NCI-H2227 (cell line): ENCODE measurements at regions not wholly inside any gene's neighbourhood (a gene's known extent, or its start where the extent isn't known, plus 50 kb on each side); places are given as distances from the start of the nearest gene placed in this dataset.

Experiments
- DNase-seq: peaks from one replicate; lab custom pipeline; 2025; ENCODE audit not compliant: unreplicated experiment; lab: John Stamatoyannopoulos, UW

DNA sequence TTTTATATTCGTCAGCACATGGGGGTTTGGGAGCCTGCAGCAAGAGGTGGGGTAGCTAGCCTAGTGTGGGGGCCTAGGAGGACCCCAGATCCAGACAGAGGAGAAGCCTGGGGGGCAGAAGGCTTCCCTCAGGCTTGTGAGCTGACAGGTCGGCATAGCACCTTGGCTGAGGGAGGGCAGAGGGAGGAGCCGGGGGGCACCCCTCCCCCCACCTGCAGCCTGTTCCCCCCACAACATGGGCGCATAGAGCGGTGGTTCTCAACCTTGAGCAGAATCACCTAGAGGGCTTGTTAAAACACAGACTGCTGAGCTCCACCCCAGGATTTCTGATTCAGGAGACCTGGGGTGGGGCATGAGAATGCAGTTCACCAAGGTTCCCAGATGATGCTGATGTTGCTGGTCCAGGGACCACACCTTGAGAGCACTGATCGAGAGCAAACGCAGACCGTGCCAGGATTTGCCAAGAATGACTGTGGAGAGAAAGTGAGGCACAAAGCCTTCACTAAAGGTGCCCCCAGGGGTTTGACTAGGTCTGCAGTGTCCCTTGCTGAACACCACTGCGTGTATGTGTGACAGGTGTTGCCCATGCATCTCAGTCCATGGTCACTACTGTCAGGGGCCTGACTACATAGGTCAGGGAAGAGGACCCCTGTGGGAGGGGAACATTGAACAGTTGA lies 163.3 kb downstream of the MACROH2A1 start:
- DNase-seq, result no peak

DNA sequence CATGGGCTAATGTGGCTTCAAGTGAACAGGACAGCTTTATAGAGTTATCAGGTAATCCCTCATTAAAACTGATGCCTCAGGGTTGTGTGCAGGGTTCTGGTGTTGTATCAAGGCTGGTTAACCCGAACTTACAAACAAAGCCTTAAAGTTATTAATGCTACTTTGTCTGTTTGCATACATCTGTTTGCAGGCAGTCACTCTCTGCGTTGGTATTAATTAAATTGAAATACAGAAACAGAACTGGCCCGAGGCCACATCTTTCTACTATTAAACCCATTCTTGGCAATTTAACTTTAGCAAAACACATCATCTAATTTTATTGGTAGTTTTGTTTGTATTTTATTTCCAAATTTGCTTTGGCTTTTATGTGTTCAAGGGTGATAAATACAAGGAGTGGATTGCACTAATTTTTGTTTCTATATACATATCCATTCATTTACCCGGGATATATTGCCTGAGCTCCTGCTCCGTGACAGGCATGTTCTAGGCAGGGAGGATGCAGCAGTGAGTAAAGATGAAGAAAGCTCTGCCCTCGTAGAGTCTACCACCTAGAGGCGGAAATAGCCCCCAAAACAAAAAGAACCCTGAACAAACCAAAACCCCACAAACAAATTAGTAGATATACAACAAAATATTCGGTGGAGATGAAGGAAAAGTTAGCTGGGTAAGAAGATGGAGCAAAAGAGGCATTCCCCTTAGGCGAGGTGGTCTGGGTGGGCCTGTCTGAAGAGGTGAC lies 164.2 kb downstream of the MACROH2A1 start:
- no peak for DNase-seq

DNA sequence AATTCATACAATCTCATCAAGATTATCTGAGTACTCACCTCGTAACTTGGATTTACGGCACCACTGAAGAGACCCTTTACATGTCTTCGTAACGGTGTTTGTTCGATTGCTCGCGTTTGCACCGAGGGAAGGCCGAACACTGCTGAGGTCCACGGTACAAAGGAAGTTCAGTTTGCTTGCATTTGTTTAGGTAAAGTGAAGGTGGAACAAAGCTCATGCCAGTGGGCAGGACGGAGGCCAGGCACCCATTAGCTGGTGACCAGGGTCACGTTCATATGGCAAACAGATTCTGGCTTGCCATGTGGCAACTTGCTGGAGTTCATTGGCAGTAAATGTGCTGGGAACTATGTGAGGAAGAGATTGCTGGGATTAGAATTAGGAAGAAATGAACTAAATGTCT lies 164.8 kb downstream of the MACROH2A1 start:
- DNase-seq, result no peak

DNA sequence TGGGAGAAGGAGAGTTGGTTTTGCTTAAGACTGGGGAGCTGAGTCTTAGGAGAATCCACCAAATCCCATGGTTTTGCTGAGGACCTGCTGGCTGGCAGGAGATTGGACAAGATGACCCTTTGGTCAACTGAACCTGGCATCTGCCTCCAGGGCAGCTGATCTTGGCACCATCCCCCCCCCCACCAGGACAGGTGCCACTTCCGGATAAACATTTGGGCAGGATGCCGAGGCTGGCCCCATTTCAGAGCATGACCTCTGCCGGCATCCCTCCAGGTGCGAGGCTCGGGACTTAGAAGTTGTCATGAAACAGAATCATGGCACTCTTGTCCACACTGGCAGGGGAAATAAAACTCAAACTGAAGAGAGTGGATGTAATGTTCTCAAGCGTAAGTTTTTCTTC lies 165.6 kb downstream of the MACROH2A1 start:
- DNase-seq, result no peak

DNA sequence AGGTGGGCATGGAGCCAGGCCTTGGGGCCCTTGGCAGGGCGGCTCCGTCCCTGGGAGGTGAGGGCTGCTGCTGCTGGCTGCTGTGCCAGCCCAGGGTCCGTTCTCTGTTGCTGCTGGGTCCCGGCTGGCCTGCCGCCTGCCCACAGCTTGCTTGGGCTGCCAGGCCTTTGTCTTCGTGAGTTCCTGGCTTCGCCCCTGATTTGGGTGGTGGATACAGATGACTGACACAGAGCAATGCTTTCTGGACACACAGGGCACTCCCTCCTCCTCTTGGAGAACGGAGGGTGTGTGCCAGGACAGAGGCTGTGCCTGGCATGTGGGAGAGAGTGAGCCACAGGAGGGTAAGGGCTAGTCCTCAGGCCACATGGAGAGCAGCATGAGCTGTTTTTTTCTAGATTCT lies 166.1 kb downstream of the MACROH2A1 start:
- no peak for DNase-seq

DNA sequence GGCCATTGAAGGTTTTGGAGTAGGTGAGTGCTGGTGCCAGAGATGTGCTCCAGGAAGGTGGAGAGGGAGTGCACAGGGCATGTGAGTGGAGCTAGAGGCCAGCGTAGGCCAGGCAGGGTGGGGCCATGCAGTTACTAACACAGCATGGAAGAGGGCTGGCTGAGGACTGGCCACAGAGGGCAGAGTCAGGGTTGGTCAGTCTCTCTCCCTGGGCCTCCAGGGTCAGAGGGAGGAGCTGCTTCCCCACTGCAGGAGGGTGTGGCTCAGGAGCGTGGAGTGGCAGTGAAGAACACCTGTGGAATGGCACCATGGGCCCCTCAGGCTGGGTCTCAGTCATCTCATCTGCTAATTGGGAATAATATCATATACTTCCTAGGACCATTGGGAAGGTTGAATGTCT lies 167.7 kb downstream of the MACROH2A1 start:
- no peak for DNase-seq

DNA sequence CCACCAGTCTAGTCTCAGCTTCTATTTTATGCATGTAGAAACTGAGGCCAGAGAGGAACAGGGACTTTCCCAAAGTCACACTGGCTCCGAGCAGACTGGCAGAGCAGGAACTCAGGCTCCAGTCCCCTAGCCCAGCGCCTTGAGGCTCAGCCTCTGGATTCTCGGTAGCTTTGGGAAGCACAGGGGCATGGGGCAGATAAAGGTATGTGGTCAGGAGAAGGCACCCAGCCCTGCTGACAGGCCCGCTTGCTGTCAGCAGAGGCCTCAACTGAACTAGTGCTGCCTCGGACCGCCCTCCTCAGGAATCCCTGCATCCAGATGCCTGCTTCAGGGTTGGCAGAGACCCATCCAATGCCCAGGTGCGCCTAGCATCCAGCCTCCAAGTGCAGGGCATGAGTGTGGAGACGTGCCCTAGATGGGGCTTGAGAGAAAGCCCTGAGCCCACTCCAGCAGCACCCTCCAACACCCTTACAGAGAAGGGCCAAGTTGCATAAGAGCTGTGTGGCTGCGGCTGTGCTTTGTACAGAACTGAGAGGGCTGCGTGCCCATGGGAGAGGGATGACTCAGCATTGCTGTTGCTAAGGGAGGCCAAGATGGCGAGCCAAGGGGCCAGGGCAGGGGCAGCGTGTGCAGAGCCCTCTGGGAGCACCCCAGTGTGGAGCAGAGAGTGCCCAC lies 168.6 kb downstream of the MACROH2A1 start:
- DNase-seq, result no peak

DNA sequence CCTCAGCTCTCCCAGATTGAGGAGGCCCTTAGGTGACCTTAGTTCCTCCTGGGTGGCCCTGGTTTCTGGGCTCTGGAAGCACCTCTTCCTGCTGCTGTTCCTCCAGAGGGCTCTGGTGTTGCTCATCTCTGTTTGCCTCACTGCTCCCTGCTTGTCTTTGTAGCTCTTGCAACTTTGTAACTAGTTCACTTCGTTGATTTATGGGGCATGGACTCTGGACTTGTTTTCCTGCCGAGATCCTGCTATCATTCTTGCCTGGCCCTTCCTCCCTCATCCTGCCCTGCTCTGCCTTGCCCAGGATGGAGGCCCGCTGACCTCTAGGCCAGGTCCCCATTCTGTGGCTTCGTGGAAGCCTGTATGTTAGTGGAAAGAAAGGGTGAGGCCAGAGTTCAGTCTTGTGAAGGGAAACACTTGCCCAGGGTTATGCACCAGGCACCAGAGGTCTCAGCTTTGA lies 169.3 kb downstream of the MACROH2A1 start:
- DNase-seq, result no peak

DNA sequence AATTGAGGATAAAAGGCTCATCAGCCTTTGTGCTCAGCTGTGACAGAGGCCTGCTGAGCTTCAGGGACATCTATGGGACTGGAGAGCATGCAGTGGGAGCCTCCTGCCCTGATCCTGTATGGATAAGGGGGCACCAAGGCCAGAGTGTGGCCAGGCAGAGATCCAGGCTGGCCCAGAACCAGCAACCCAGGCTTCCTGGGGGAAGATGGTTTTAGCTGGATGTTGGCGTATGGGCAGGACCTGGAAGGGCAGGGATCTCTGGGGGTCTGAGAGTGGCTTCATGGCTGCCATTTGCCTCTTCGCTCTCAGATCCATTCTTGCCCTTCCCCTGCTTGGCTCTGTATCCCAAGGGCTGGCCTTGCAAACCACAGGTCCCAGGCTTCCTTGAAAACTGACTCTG lies 169.9 kb downstream of the MACROH2A1 start:
- no peak for DNase-seq

DNA sequence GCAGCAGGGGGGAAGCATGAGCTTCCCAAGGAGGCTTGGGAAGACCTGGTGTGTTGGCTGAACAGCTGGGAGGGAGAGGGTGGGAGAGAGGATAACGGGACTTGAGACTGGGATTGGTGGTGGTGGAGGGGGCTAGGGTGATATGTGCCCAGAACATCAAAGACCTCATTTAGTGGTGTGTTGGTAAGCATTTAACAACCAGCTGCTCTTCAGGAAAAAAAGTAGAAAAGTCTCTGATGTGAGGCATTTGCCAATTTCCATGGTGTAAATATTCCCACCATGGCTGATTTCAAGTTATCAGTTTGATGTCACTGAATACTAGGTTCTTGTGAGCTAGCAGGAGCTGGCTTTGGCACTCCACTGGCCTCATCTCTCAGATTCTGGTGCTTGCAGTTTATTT lies 170.8 kb downstream of the MACROH2A1 start:
- no peak for DNase-seq

DNA sequence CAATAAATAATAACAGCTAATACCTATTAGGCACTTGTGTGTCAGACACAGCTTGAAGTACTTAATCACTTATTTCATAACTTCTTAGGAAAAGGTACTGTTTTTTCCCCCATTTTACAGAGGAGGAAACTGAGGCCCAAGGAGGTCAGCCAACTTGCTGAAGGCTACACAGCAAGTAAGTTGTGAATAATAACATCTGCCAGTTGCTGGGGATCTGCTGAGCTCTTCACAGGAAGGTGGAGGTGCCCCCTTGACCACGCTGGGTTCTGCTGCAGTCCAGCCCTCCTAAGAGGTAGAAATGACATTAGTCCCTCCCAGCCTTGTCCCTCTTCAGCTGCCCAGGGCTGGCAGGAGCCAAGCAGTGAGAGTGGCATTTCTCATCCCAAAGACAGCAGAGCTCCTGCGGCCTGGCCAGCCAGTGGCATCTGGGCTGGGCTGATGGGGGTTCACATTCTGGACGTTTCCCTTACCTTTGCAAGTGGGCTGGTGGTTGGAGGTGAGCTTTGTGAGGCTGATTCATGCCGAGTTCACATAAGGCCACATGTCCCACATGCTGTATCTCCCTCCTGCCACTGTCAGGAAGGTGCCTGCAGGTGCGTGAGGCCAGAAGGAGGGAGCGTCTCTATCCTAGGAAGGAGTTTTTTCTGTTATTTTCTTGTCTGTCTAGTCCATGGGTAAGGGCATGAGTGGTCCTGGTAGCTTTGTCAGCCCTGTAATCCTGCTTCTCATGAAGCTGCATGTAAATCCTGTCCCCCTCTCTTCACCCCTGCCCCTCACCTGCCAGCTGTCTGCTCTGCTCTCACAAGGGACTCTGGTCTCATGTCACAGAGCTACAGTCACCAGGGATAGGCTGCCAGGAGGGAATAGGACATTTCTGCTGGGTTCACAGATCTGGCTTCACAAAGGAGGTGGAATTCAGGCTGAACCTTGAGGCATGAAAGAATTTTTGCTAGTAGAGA lies 171.7 kb downstream of the MACROH2A1 start:
- DNase-seq, result no peak

DNA sequence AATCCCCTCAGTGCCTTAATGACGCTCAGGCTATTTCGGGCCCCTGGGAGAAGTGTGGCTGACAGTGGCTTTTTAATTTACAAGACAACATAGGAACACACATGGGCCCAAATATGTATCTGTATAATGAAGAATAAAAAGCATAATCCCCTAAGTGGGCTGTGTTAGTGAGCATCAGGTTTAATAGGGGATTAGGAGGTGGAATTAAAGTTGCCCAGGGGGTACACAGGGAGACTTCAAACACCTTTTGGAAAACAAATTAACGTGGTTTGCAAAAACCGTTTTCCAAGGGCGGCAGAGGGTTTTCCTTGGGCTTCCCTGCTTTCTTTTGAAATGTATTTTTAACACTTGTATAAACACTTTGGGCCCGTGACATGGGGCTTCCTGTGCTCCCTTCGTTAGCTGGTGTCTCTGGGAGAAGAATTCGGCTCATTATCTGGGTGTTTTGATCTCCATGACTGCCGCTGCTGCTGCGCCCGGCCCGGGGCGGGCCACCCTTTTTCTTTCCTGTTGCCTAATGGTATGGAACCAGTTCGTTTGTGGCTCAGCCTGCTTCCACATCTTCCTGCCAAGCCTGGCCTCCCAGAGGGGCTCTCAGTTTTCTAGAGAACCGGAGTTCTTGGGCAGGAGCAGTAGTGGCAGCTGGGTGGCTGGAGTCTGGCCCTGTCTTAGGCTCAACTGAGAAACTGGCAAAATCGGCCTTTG lies 173.0 kb downstream of the MACROH2A1 start:
- DNase-seq, result no peak

DNA sequence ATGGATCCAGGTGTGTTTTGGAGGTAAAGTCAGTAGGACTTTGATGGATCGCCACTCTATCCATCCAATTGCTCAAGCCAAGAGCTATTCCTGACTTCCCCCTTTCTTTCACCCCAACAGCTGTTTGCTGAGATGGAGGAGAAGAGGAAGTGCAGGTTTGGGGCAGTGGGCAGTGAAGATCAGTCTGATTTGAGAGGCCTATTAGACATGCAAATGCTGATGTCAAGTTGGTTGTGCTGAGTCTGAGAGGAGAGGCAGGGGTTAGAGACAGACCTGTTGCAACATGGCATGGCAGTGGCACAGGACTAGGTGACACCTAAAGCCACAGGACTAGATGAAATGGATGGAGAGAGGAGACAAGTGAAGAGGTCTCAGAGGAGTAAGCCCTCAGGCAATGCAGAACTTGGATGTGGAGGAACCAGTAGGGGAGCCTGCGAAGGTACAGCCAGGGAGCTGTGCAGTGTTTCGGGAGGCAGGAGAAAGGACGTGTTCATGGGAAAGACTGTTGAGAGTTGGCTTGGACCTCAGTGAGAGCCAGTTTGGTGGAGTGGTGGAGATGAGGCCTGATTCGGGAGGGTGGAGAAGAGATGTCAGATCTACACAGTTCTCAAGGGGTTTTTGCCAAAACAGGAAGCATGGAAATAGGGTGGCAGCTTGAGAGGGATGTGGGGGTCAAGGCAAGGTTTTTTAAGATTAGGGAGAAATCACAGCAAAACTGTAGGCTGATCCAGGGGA lies 175.0 kb downstream of the MACROH2A1 start:
- DNase-seq, result no peak

DNA sequence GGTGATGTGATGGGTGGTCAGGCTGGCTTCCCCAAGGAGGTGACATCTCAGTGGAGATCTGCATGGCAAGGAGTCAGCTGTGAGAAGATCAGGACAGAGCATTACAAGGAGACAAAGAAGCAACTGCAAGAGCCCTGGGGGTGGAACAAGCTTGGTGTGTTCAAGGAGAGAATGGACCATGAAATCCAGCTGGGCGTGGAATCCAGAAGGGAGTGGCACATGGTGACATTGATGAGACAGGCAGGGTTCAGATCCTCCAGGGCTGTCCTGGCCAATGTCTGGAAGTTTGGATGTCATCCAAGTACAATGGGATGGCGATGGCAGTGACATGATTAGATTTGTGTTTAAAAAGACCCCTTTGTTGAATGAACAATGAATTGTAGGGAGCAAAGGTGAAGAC lies 175.6 kb downstream of the MACROH2A1 start:
- no peak for DNase-seq

DNA sequence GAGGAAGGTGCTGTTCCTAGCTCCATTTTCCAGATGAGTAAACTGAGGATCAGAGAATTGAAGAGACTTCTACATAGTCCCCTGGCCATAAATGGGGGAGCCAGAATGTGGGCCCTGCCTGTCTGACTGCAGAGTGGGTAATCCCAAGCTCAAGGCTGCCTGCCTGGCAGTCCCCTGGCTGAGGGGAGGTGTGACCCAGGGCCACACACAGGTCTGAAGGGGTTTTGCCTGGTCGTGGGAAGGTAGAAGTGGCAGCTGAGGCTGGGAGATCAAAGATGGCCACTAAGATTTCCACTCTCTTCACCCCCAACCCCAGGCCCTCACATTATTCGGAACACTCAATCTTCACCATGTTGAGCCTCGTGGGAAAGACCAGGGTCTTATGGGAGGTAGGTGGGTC lies 176.3 kb downstream of the MACROH2A1 start:
- DNase-seq, result no peak

DNA sequence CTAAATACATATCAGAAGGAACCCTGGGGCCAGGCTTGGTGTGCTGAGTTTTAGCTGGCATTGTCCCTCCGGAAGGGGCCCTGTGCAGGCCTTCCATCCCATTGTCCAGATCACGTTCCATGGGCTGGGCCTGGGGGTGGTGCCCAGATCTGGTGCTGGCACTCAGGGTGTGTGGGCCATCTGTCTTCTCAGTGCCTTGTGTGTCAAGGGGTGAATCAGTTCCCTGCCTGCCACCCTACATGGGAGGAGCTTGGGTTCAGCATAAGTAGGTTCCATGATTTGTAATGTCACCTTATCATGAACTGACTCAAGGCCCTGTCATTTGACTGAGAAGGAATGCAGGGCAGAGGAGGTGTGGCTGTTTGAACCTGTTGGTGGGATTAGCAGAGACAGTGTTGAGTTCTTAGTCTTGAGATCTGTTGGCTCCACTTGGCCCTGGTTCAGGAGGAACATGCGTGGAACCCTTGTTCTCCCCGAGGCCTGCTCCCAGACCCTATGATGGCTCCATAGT lies 176.8 kb downstream of the MACROH2A1 start:
- no peak for DNase-seq

DNA sequence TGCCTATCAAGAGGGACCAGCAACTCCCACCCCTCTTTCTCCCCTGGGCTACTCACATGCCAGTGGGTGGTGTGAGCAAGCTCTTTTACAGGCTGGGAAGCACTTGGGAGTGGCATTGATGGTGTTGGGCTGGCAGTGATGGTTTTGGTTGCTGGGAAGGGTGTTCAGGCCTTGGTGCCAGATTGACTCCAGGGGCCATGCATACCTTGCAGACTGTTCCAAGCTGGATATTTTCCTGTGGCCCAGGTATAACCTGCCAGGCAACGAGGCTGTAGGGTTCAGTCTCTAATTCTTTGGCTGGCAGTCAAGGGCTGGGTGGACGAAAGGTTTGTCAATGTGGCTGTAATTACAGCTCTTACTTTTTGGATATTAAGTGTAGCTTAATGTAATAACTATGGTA lies 177.3 kb downstream of the MACROH2A1 start:
- no peak for DNase-seq

DNA sequence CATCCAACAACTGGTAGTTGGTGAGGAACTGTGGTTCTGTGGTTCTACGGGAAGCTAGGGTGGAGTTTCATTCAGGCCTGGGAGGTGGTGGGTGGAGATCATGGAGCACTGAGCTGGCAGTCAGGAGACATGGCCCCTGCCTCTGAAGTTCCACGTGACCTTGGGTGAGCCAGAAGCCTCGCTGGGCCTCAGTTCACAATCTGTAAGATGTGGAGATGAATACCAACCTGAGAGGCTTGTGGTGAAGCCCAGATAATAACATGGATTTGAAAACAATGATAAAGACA lies 177.9 kb downstream of the MACROH2A1 start:
- DNase-seq, result no peak

DNA sequence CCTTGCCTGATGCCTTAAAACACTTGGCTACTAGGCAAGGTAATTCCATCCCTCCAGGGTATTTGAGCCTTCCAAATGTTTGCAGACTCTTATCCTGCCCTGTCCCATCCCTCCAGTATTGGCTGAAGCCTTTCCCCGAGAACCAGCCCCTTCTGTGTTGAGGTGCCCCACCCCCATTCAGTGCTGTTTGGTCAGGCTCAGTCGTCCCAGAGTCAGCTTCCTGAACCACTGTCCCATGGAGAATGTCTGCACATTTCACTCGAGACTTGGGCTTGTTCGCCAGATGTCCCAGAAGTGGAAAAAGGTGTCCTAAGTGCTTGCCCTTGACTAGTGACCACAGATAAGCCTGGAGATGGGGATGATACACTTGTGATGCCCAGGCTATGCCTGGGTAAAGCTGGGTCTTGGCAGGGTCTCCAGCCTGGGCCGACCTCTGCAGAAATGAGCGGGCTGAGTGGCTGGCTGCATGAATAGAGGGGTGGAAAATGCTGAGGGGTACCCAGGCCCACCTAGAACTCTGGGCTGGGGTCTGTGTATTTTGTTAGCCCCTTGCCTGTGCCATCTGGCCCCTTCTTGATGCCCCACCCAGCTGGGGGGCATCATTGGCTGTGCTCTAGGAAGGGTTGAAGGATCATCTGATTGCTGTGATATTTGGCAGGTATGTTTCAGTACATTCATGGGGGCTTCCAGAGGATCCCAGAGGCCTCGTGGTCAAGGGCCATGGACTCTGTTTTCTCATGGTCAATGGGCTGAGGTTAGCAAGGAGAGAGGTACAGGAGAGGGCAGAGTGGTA lies 178.4 kb downstream of the MACROH2A1 start:
- no peak for DNase-seq
